Endothelial cell (in vitro differentiated cells): ENCODE measurements at regions not wholly inside any gene's neighbourhood (a gene's known extent, or its start where the extent isn't known, plus 50 kb on each side); places are given as distances from the start of the nearest gene placed in this dataset.
"Not testable (repeated sequence)": the region's sequence is repeated elsewhere in the genome, so short reads cannot be mapped to it uniquely, and the experiment has no call there.

ENCODE experiments used
- DNase-seq: peaks from one replicate; pipeline ENCODE4 v3.0.0; 2021; ENCODE audit warnings: low spot score
- H3K27ac Mint-ChIP-seq: one replicate; pipeline ENCODE4 v1.8.0; 2021; ENCODE audit warnings: mixed read lengths, inconsistent platforms; ENCODE audit not compliant: unreplicated experiment
- H3K27me3 Mint-ChIP-seq: one replicate; pipeline ENCODE4 v1.8.0; 2021; ENCODE audit warnings: mild to moderate bottlenecking, moderate library complexity, mixed read lengths, inconsistent platforms; ENCODE audit not compliant: unreplicated experiment
- H3K36me3 Mint-ChIP-seq: one replicate; pipeline ENCODE4 v1.8.0; 2021; ENCODE audit warnings: mild to moderate bottlenecking, low read depth, mixed read lengths, inconsistent platforms; ENCODE audit not compliant: unreplicated experiment
- H3K4me1 Mint-ChIP-seq: one replicate; pipeline ENCODE4 v1.8.0; 2021; ENCODE audit warnings: mild to moderate bottlenecking, mixed read lengths, inconsistent platforms; ENCODE audit not compliant: unreplicated experiment
- H3K4me3 Mint-ChIP-seq: one replicate; pipeline ENCODE4 v1.8.0; 2021; ENCODE audit warnings: mild to moderate bottlenecking, mixed read lengths, inconsistent platforms; ENCODE audit not compliant: unreplicated experiment
- H3K9me3 Mint-ChIP-seq: one replicate; pipeline ENCODE4 v1.8.0; 2021; ENCODE audit warnings: mixed read lengths, inconsistent platforms; ENCODE audit not compliant: unreplicated experiment
- CTCF ChIP-seq: fragments of 200-600 bp; sonication (generic); IDR thresholded peaks from one replicate; pipeline ENCODE4 v1.5.0; 2021; ENCODE audit warnings: antibody characterized with exemption; ENCODE audit not compliant: unreplicated experiment

GRCh38 chr1:208351838-208352237 lies 107.7 kb upstream of the PLXNA2 start:
- no peaks in the 10 kb centered on the region for H3K36me3 Mint-ChIP-seq
- no peak overlapping the region for H3K4me3 Mint-ChIP-seq
- no peak for TF ChIP-seq CTCF
- H3K27me3 Mint-ChIP-seq: no peaks in the 10 kb centered on the region
- no peaks in the 10 kb centered on the region for H3K4me1 Mint-ChIP-seq
- H3K27ac Mint-ChIP-seq: no peak overlapping the region
- no peak for DNase-seq
- H3K9me3 Mint-ChIP-seq: no peaks in the 10 kb centered on the region

GRCh38 chr1:208353797-208354196 lies 109.6 kb upstream of the PLXNA2 start:
- not testable (repeated sequence) for H3K4me1 Mint-ChIP-seq, H3K27ac Mint-ChIP-seq, H3K36me3 Mint-ChIP-seq, DNase-seq, H3K27me3 Mint-ChIP-seq, H3K9me3 Mint-ChIP-seq, H3K4me3 Mint-ChIP-seq

GRCh38 chr1:208357644-208358507 lies 113.7 kb upstream of the PLXNA2 start:
- Mint-ChIP-seq H3K36me3 (no peaks in the 10 kb centered on the region), H3K9me3 (no peaks in the 10 kb centered on the region), H3K4me1 (no peaks in the 10 kb centered on the region), H3K27ac (no peak overlapping the region), H3K4me3 (no peak overlapping the region), H3K27me3 (no peaks in the 10 kb centered on the region)
- no peak for TF ChIP-seq CTCF
- no peak for DNase-seq

GRCh38 chr1:208358651-208359050 lies 114.5 kb upstream of the PLXNA2 start:
- Mint-ChIP-seq H3K4me3 (no peak overlapping the region), H3K27ac (no peak overlapping the region), H3K36me3 (no peaks in the 10 kb centered on the region), H3K4me1 (no peaks in the 10 kb centered on the region), H3K27me3 (no peaks in the 10 kb centered on the region), H3K9me3 (no peaks in the 10 kb centered on the region)
- no peak for DNase-seq
- TF ChIP-seq CTCF: no peak

GRCh38 chr1:208362011-208362410 lies 117.8 kb upstream of the PLXNA2 start:
- no peaks in the 10 kb centered on the region for H3K9me3 Mint-ChIP-seq
- H3K4me3 Mint-ChIP-seq: no peak overlapping the region
- no peak overlapping the region for H3K27ac Mint-ChIP-seq
- H3K4me1 Mint-ChIP-seq: no peaks in the 10 kb centered on the region
- no peaks in the 10 kb centered on the region for H3K36me3 Mint-ChIP-seq
- no peaks in the 10 kb centered on the region for H3K27me3 Mint-ChIP-seq
- no peak for TF ChIP-seq CTCF
- DNase-seq: no peak
